Activated T-cell treated with anti-CD3 and anti-CD28 coated beads for 48 hours (primary cell): ENCODE measurements at regions not wholly inside any gene's neighbourhood (a gene's known extent, or its start where the extent isn't known, plus 50 kb on each side); places are given as distances from the start of the nearest gene placed in this dataset.

Source experiments
- DNase-seq: peaks from one replicate; pipeline ENCODE4 v3.0.0-alpha.2; 2020; ENCODE audit warnings: low read depth

- DNase-seq: no peak
These were observed 71.6 kb upstream of the GAREM1 start for GRCh38 chr18:32542221-32542798.

- no peak for DNase-seq
These were observed 60.4 kb upstream of the GAREM1 start for GRCh38 chr18:32530947-32531651.

GRCh38 chr18:32529722-32530420, 59.2 kb upstream of the GAREM1 start:
- DNase-seq: no peak

- DNase-seq: no peak
These were observed 50.1 kb upstream of the GAREM1 start for GRCh38 chr18:32520771-32521170.
